HEK293 (cell line): ENCODE measurements at regions not wholly inside any gene's neighbourhood (a gene's known extent, or its start where the extent isn't known, plus 50 kb on each side); places are given as distances from the start of the nearest gene placed in this dataset.

Experiments
- CTCF ChIA-PET: fragments of 350-600 bp; formaldehyde crosslinking; extraction: SDS; loops from one replicate; lab custom pipeline; 2021; ENCODE audit warnings: antibody characterized with exemption; lab: Yijun Ruan, JAX
- POLR2A ChIA-PET: fragments of 300-600 bp; formaldehyde crosslinking; extraction: SDS; loops from one replicate; lab custom pipeline; 2020; ENCODE audit warnings: antibody characterized with exemption, inconsistent platforms; lab: Yijun Ruan, JAX
- H3K27ac ChIP-seq: fragments of 200-500 bp; sonication (Bioruptor generic); 2 replicates; pipeline ENCODE4 v1.5.1; 2014; ENCODE audit warnings: low read depth, low read length, control low read depth, inconsistent platforms; ENCODE audit errors: extremely low read depth
- H3K36me3 ChIP-seq, 2 experiments: fragments of 200-500 bp in 1 of 2; sonication (Bioruptor generic) in 1 of 2; 1 replicate in 1 of 2; 2 replicates in 1 of 2; pipeline ENCODE4 v1.5.1; 2014 to 2017; ENCODE audit warnings: inconsistent platforms in 2 of 2, low read length in 2 of 2; ENCODE audit not compliant: control insufficient read depth in 2 of 2, insufficient read depth in 1 of 2
- H3K4me1 ChIP-seq: fragments of 200-500 bp; sonication (Bioruptor generic); 2 replicates; pipeline ENCODE4 v1.5.1; 2014; ENCODE audit warnings: mild to moderate bottlenecking, low read length, inconsistent platforms; ENCODE audit not compliant: control insufficient read depth, insufficient read depth
- H3K4me3 ChIP-seq: 2 replicates; pipeline ENCODE4 v1.5.1; 2011; ENCODE audit warnings: low read depth, mild to moderate bottlenecking, control low read depth, low read length, moderate library complexity
- H3K9me3 ChIP-seq: fragments of 200-500 bp; sonication (Bioruptor generic); 2 replicates; pipeline ENCODE4 v1.5.1; 2014; ENCODE audit warnings: low read depth, low read length, inconsistent platforms; ENCODE audit not compliant: control insufficient read depth, insufficient read depth
- GLI4 ChIP-seq: fragments of 450-650 bp; formaldehyde crosslinking; IDR thresholded peaks from 2 replicates; pipeline ENCODE4 v1.5.1; 2016; ENCODE audit warnings: missing biosample characterization, missing genetic modification characterization
- GLIS2 ChIP-seq: fragments of 450-650 bp; formaldehyde crosslinking; IDR thresholded peaks from 2 replicates; pipeline ENCODE4 v1.5.1; 2016; ENCODE audit warnings: missing biosample characterization, missing genetic modification characterization
- HOXC10 ChIP-seq: sonication (generic); formaldehyde crosslinking; IDR thresholded peaks from 2 replicates; pipeline ENCODE4 v1.8.1; 2023; ENCODE audit warnings: mild to moderate bottlenecking, missing genetic modification reagents
- KLF16 ChIP-seq: fragments of 450-650 bp; formaldehyde crosslinking; IDR thresholded peaks from 2 replicates; pipeline ENCODE4 v1.5.1; 2017; ENCODE audit warnings: missing biosample characterization, missing genetic modification characterization
- KLF8 ChIP-seq: fragments of 450-650 bp; formaldehyde crosslinking; IDR thresholded peaks from 2 replicates; pipeline ENCODE4 v1.5.1; 2016; ENCODE audit warnings: missing biosample characterization, missing genetic modification characterization
- SP2 ChIP-seq: fragments of 450-650 bp; formaldehyde crosslinking; IDR thresholded peaks from 2 replicates; pipeline ENCODE4 v1.5.1; 2016; ENCODE audit warnings: missing biosample characterization, missing genetic modification characterization
- WT1 ChIP-seq: fragments of 450-650 bp; formaldehyde crosslinking; IDR thresholded peaks from 2 replicates; pipeline ENCODE4 v1.5.1; 2016; ENCODE audit warnings: missing biosample characterization, missing genetic modification characterization
- ZEB2 ChIP-seq: fragments of 450-650 bp; formaldehyde crosslinking; IDR thresholded peaks from 2 replicates; pipeline ENCODE4 v1.5.1; 2016; ENCODE audit warnings: missing biosample characterization, missing genetic modification characterization
- ZFP69B ChIP-seq: fragments of 450-650 bp; formaldehyde crosslinking; IDR thresholded peaks from 2 replicates; pipeline ENCODE4 v1.5.1; 2016; ENCODE audit warnings: missing biosample characterization, missing genetic modification characterization
- ZNF155 ChIP-seq: fragments of 450-650 bp; formaldehyde crosslinking; IDR thresholded peaks from 2 replicates; pipeline ENCODE4 v1.5.1; 2016; ENCODE audit warnings: missing biosample characterization, missing genetic modification characterization
- ZNF157 ChIP-seq: fragments of 450-650 bp; formaldehyde crosslinking; IDR thresholded peaks from 2 replicates; pipeline ENCODE4 v1.5.1; 2016; ENCODE audit warnings: missing biosample characterization, missing genetic modification characterization
- ZNF16 ChIP-seq: fragments of 450-650 bp; formaldehyde crosslinking; IDR thresholded peaks from 2 replicates; pipeline ENCODE4 v1.5.1; 2016; ENCODE audit warnings: low read depth, missing biosample characterization, missing genetic modification characterization
- ZNF19 ChIP-seq: fragments of 450-650 bp; formaldehyde crosslinking; IDR thresholded peaks from 2 replicates; pipeline ENCODE4; 2016; ENCODE audit warnings: missing biosample characterization, missing genetic modification characterization, low read depth
- ZNF214 ChIP-seq: fragments of 450-650 bp; formaldehyde crosslinking; IDR thresholded peaks from 2 replicates; pipeline ENCODE4 v1.5.1; 2017; ENCODE audit warnings: missing biosample characterization, mild to moderate bottlenecking, missing genetic modification characterization, borderline replicate concordance
- ZNF302 ChIP-seq: fragments of 450-650 bp; formaldehyde crosslinking; IDR thresholded peaks from 2 replicates; pipeline ENCODE4 v1.5.1; 2016; ENCODE audit warnings: missing biosample characterization, missing genetic modification characterization, low read depth
- ZNF560 ChIP-seq: fragments of 450-650 bp; formaldehyde crosslinking; IDR thresholded peaks from 2 replicates; pipeline ENCODE4 v1.5.1; 2017; ENCODE audit warnings: missing biosample characterization, missing genetic modification characterization, borderline replicate concordance
- ZNF596 ChIP-seq: fragments of 450-650 bp; IDR thresholded peaks from 2 replicates; pipeline ENCODE4 v1.5.0; 2018; ENCODE audit warnings: missing biosample characterization, mild to moderate bottlenecking, missing genetic modification characterization, moderate library complexity
- ZNF747 ChIP-seq: fragments of 450-650 bp; formaldehyde crosslinking; IDR thresholded peaks from 2 replicates; pipeline ENCODE4 v1.5.1; 2016; ENCODE audit warnings: missing biosample characterization, missing genetic modification characterization
- ZNF837 ChIP-seq: fragments of 450-650 bp; formaldehyde crosslinking; IDR thresholded peaks from 2 replicates; pipeline ENCODE4 v1.5.1; 2016; ENCODE audit warnings: missing biosample characterization, missing genetic modification characterization
- ZSCAN23 ChIP-seq: fragments of 450-650 bp; formaldehyde crosslinking; IDR thresholded peaks from 2 replicates; pipeline ENCODE4 v1.5.1; 2016; ENCODE audit warnings: missing biosample characterization, missing genetic modification characterization
- ZXDB ChIP-seq: fragments of 450-650 bp; formaldehyde crosslinking; IDR thresholded peaks from 2 replicates; pipeline ENCODE4 v1.5.1; 2016; ENCODE audit warnings: missing biosample characterization, missing genetic modification characterization
- TF ChIP-seq, protein P1 (sequence below): fragments of 450-650 bp; formaldehyde crosslinking; IDR thresholded peaks from 2 replicates; pipeline ENCODE4 v1.5.1; 2016; ENCODE audit warnings: missing biosample characterization, missing genetic modification characterization
- TF ChIP-seq, protein P2 (sequence below): fragments of 450-650 bp; formaldehyde crosslinking; IDR thresholded peaks from 2 replicates; pipeline ENCODE4 v1.5.1; 2017; ENCODE audit warnings: missing biosample characterization, mild to moderate bottlenecking, missing genetic modification characterization, moderate library complexity
- TF ChIP-seq, protein P3 (sequence below): fragments of 450-650 bp; formaldehyde crosslinking; IDR thresholded peaks from 2 replicates; pipeline ENCODE4 v1.5.1; 2016; ENCODE audit warnings: missing biosample characterization, missing genetic modification characterization
- TF ChIP-seq, protein P4 (sequence below): fragments of 450-650 bp; formaldehyde crosslinking; IDR thresholded peaks from 2 replicates; pipeline ENCODE4 v1.5.1; 2016; ENCODE audit warnings: missing biosample characterization, missing genetic modification characterization

DNA sequence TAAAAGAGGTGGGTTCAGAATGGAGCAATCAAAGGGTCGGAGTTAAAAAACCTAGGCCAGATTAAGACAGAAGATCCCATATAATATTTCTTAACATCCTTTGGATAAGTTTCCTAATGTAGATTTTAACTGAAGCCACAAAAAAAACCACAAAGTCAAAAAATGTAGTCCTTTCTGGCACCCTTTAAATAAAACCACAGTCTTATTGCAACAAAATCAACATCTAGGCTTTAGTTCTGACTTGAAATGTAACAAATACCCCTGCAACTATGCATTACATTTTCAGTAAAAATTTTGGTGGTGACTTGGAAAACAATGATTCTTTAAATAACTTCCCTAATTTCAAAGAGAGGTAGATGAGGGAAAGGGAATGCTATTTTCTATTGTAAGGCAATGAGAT lies 109.2 kb downstream of the PSAT1 start:
- ChIA-PET POLR2A (no interaction called here), CTCF (no interaction called here)
- Histone ChIP-seq H3K27ac (no peak overlapping the region), H3K9me3 (no peaks in the 10 kb centered on the region), H3K36me3 (no peaks in the 10 kb centered on the region), H3K4me1 (no peaks in the 10 kb centered on the region), H3K4me3 (no peak overlapping the region)
- TF ChIP-seq ZNF155 (tag by site-specific recombination) (no peak), GLI4 (tag by site-specific recombination) (no peak)
- TF ChIP-seq, protein P1, sequence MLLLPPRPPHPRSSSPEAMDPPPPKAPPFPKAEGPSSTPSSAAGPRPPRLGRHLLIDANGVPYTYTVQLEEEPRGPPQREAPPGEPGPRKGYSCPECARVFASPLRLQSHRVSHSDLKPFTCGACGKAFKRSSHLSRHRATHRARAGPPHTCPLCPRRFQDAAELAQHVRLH (tag by site-specific recombination): no peak
- TF ChIP-seq, protein P2, sequence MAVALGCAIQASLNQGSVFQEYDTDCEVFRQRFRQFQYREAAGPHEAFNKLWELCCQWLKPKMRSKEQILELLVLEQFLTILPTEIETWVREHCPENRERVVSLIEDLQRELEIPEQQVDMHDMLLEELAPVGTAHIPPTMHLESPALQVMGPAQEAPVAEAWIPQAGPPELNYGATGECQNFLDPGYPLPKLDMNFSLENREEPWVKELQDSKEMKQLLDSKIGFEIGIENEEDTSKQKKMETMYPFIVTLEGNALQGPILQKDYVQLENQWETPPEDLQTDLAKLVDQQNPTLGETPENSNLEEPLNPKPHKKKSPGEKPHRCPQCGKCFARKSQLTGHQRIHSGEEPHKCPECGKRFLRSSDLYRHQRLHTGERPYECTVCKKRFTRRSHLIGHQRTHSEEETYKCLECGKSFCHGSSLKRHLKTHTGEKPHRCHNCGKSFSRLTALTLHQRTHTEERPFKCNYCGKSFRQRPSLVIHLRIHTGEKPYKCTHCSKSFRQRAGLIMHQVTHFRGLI: no peak

DNA sequence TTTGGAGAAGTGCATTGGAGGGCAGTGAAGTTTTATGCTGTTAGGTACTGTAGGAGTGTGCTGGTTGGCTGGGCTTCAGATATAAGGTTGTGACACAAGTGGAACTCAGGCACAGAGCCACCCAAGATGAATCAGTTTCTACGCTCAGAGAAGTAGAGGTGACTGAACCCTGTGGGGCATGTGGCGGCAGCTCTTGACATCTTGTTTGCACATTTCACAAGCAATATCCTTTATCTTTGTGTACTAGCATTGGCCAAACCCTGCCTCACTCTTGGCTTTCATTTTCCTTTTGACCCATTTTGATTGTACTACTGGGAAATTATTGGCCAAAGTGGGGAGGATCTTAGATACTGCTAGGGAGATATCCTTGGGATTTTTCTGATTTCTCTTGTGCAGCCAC lies 110.0 kb downstream of the PSAT1 start:
- Histone ChIP-seq H3K36me3 (no peaks in the 10 kb centered on the region), H3K4me3 (no peak overlapping the region), H3K9me3 (no peaks in the 10 kb centered on the region), H3K27ac (no peak overlapping the region), H3K4me1 (no peaks in the 10 kb centered on the region)
- TF ChIP-seq ZNF837 (tag by site-specific recombination) (no peak), ZNF560 (tag by site-specific recombination) (no peak), ZFP69B (no peak), ZNF302 (tag by site-specific recombination) (no peak), ZNF16 (tag by site-specific recombination) (no peak), ZNF214 (tag by site-specific recombination) (no peak), ZNF155 (tag by site-specific recombination) (no peak)
- TF ChIP-seq, protein P3, sequence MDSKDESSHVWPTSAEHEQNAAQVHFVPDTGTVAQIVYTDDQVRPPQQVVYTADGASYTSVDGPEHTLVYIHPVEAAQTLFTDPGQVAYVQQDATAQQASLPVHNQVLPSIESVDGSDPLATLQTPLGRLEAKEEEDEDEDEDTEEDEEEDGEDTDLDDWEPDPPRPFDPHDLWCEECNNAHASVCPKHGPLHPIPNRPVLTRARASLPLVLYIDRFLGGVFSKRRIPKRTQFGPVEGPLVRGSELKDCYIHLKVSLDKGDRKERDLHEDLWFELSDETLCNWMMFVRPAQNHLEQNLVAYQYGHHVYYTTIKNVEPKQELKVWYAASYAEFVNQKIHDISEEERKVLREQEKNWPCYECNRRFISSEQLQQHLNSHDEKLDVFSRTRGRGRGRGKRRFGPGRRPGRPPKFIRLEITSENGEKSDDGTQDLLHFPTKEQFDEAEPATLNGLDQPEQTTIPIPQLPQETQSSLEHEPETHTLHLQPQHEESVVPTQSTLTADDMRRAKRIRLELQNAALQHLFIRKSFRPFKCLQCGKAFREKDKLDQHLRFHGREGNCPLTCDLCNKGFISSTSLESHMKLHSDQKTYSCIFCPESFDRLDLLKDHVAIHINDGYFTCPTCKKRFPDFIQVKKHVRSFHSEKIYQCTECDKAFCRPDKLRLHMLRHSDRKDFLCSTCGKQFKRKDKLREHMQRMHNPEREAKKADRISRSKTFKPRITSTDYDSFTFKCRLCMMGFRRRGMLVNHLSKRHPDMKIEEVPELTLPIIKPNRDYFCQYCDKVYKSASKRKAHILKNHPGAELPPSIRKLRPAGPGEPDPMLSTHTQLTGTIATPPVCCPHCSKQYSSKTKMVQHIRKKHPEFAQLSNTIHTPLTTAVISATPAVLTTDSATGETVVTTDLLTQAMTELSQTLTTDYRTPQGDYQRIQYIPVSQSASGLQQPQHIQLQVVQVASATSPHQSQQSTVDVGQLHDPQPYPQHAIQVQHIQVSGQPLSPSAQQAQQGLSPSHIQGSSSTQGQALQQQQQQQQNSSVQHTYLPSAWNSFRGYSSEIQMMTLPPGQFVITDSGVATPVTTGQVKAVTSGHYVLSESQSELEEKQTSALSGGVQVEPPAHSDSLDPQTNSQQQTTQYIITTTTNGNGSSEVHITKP (tag by site-specific recombination): no peak
- CTCF ChIA-PET: no interaction called here
- POLR2A ChIA-PET: no interaction called here

DNA sequence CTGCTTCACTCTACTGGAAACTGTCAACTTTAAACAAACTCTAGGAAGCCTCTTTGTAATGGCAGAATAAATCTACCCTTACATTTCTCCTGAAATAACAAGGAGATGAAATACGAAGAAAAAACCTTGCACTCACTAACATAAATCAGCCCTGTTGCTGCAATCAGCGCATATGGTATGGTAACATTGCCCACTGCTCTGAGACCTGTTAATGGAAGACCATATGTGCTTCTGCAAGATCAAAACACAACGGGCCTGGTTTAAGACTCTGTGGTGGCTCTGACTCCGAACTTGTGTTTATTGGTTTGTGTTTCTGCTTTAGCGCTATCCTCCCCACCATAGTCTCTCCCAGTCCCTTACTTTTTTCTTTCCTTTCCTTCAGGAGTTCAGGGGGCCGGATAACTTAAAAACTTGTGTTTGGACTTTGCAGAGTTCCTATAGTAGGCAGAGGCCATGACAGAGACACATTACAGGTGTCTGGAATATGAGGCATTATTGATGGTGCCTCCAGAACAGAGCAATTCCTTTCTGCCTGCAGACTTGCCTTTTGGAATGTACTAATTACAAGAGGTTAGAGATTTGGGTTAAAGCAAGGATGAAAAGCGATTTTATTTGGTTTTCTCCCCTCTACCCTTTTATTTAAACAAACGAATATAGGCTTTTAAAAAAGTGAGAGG lies 110.8 kb downstream of the PSAT1 start:
- Histone ChIP-seq H3K27ac (no peak overlapping the region), H3K4me3 (no peak overlapping the region), H3K36me3 (no peaks in the 10 kb centered on the region), H3K4me1 (no peaks in the 10 kb centered on the region), H3K9me3 (no peaks in the 10 kb centered on the region)
- POLR2A ChIA-PET: interaction anchor here (0.6 kb wide), 1 partner anchor 555 kb away, joined by 3 read pairs; no protein-coding TSS in a partner anchor
- CTCF ChIA-PET: interaction anchor here (0.8 kb wide), 1 partner anchor 42 kb away, joined by 3 read pairs; no protein-coding TSS in a partner anchor
- TF ChIP-seq GLIS2 (tag by site-specific recombination) (no peak), KLF8 (tag by site-specific recombination) (no peak), ZXDB (tag by site-specific recombination) (no peak), KLF16 (tag by site-specific recombination) (no peak), ZNF747 (no peak), WT1 (tag by site-specific recombination) (no peak), ZNF19 (tag by site-specific recombination) (no peak), HOXC10 (CRISPR knock-in tag) (no peak), ZNF596 (tag by site-specific recombination) (no peak), SP2 (tag by site-specific recombination) (no peak), ZNF157 (tag by site-specific recombination) (no peak), ZEB2 (tag by site-specific recombination) (no peak), ZSCAN23 (tag by site-specific recombination) (no peak)
- TF ChIP-seq, protein P4, sequence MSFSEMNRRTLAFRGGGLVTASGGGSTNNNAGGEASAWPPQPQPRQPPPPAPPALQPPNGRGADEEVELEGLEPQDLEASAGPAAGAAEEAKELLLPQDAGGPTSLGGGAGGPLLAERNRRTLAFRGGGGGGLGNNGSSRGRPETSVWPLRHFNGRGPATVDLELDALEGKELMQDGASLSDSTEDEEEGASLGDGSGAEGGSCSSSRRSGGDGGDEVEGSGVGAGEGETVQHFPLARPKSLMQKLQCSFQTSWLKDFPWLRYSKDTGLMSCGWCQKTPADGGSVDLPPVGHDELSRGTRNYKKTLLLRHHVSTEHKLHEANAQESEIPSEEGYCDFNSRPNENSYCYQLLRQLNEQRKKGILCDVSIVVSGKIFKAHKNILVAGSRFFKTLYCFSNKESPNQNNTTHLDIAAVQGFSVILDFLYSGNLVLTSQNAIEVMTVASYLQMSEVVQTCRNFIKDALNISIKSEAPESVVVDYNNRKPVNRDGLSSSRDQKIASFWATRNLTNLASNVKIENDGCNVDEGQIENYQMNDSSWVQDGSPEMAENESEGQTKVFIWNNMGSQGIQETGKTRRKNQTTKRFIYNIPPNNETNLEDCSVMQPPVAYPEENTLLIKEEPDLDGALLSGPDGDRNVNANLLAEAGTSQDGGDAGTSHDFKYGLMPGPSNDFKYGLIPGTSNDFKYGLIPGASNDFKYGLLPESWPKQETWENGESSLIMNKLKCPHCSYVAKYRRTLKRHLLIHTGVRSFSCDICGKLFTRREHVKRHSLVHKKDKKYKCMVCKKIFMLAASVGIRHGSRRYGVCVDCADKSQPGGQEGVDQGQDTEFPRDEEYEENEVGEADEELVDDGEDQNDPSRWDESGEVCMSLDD (tag by site-specific recombination): no peak
